AG09319 (cell line): ENCODE measurements at regions not wholly inside any gene's neighbourhood (a gene's known extent, or its start where the extent isn't known, plus 50 kb on each side); places are given as distances from the start of the nearest gene placed in this dataset.
A peak's percentile ranks its signal among the peaks of the same experiment; 100 is the strongest.
"Not testable (repeated sequence)": the region's sequence is repeated elsewhere in the genome, so short reads cannot be mapped to it uniquely, and the experiment has no call there.

Experiments
- DNase-seq: peaks from one replicate; pipeline ENCODE4 v3.0.0-alpha.2; 2010; ENCODE audit warnings: low read depth; ENCODE audit errors: extremely low read depth
- CTCF ChIP-seq: IDR thresholded peaks from 2 replicates; pipeline ENCODE4 v1.5.1; 2011; ENCODE audit warnings: low read depth, mild to moderate bottlenecking, inconsistent platforms, low read length, moderate library complexity

DNA sequence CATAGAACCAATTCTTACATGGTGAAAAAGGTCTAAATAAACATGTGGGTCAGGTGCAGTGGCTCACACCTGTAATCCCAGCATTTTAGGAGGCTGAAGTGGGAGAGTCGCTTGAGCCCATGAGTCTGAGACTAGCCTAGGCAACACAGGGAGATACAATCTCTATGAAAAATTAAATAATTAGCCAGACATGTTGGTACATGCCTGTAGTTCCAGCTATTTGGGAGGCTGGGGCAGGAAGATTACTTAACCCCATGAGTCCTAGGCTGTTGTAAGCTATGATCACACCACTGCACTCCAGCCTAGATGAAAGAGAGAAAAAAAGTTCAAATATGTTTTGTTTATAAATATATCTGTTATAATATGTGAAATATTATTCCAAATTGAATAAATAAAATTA lies 643.6 kb downstream of the IPMK start:
- DNase-seq, result no peak
- TF ChIP-seq CTCF, result no peak

DNA sequence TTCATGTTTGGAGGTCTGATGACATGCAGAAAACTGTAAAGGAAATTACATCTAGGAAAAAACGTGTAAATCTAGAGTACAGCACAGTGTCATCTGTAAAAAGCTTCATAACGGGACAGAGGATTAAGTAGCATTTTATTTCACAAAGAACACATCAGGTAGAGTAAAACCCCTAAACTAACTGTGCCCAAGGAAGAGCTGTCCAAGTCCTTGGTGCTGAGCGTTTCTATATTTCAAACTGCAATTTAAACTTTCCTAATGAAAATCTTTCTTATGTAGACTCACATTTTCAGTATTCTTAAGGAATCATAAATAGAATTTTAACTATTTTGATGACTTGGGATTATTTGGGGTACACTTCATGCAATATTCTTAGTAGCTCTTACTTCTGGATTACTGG lies 646.2 kb downstream of the IPMK start:
- TF ChIP-seq CTCF, result no peak
- DNase-seq, result no peak

DNA sequence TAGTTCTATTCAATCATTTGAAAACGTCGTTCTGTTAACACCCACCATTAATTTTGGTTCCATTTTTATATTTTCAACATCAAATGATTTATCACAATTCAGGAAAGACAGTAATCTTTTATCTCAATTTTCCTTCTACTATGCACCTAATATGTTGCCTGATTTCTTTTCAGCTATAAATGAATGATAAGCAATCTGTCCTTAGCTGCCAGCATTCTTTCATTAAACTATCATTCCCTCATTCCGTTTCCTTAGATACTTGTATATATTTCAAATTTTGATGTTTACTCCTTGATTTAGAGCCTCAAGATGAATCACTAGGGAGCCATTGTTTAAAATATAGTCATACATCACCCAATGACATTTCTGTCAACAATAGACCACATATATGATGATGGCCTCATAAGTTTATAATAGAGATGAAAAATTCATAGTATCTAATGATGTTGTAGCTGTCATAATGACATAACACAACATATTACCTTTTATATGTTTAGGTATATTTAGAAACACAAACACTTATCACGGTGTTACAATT lies 661.7 kb downstream of the IPMK start:
- TF ChIP-seq CTCF, result no peak

GRCh38 chr10:57599440-57599839 lies 668.3 kb downstream of the IPMK start:
- DNase-seq, result no peak
- no peak for TF ChIP-seq CTCF

More for the DNA sequence above, 661.7 kb downstream of the IPMK start:
- no peak for DNase-seq

- no peak for TF ChIP-seq CTCF
- DNase-seq, result no peak
These were observed 673.6 kb downstream of the IPMK start for GRCh38 chr10:57593983-57594573.

DNA sequence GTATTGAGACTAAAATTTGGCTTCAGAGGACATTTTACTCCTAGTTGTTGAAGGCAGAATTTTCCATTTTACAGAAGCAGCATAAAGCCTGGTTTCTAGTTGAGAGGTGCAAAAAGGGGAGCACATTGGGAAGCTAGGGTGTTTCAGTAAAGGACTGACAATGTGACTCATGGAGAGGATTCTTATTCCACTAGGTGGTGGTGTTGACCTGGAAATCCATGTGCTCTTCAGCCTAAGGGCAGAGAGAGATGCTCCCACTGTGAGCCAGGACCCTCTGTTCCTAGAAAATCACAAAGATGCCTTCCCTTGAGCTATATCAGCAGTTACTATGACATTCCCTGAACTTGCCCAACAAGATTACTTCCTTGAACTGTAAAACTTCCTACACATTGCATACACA lies 687.8 kb downstream of the IPMK start:
- no peak for DNase-seq
- TF ChIP-seq CTCF, result peak; percentile 21

DNA sequence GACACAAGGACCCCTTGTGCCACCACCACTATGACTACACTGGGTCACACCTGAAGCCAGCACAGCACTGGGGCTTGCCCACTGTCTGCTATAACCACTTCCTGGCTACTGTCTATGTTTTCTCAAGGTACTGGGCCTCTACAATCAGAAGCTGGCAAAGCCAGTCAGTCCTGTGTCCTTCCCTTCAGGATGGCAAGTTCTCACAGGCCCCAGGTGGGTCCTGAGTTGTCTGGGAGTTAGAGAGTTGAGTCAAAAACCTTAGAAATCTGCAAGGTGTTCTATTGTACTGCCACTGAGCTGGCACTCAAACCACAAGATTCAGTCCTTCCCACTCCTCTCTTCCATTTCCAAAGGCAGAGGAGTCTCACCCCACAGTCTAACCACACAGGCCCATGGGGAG lies 705.5 kb downstream of the IPMK start:
- no peak for DNase-seq
- TF ChIP-seq CTCF, result no peak

DNA sequence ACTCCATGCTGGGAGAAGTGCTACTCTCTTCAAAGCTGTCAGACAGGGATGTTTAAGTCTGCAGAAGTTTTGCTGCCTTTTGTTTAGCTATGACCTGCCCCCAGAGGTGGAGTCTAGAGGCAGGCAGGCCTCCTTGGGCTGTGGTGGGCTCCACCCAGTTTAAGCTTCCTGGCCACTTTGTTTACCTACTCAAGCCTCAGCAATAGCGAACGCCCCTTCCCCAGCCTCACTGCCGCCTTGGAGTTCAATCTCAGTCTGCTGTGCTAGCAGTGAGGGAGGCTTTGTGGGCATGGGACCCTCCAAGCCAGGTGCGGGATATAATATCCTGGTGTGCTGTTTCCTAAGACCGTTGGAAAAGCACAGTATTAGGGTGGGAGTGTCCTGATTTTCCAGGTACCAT lies 715.9 kb downstream of the IPMK start:
- DNase-seq, result not testable (repeated sequence)
